PC-3 (cell line): ENCODE measurements at regions not wholly inside any gene's neighbourhood (a gene's known extent, or its start where the extent isn't known, plus 50 kb on each side); places are given as distances from the start of the nearest gene placed in this dataset.

ENCODE experiments used
- ATAC-seq: fragments of 200-7000 bp; cut with Tn5 transposase; 2 replicates; pipeline ENCODE4 v1.9.1; 2020; ENCODE audit warnings: mild to moderate bottlenecking, moderate library complexity
- BruUV-seq: library from RNA; stranded (reverse); fragments of 400-500 nt; replicated peaks from 2 replicates; lab custom pipeline; 2021; lab: Mats Ljungman, UMichigan
- CTCF ChIA-PET: fragments of 300-600 bp; sonication (Branson Sonifier 250); formaldehyde crosslinking; loops from one replicate; lab custom pipeline; 2022; ENCODE audit warnings: antibody characterized with exemption; lab: Charles Lee
- POLR2A ChIA-PET: fragments of 300-600 bp; sonication (Branson Sonifier 250); formaldehyde crosslinking; loops from one replicate; lab custom pipeline; 2022; ENCODE audit warnings: antibody characterized with exemption; ENCODE audit not compliant: unreplicated experiment; lab: Charles Lee
- DNase-seq: peaks from one replicate; pipeline ENCODE4 v3.0.0-alpha.2; 2015
- H2AFZ ChIP-seq: fragments of 300-600 bp; sonication (generic); 2 replicates; pipeline ENCODE4 v1.6.0; 2016; ENCODE audit warnings: antibody characterized with exemption, low read length
- H3F3A ChIP-seq: fragments of 300-600 bp; sonication (generic); one replicate; pipeline ENCODE4 v1.6.0; 2017; ENCODE audit warnings: antibody characterized with exemption, low read length, control low read depth, mild to moderate bottlenecking; ENCODE audit not compliant: unreplicated experiment
- H3K27ac ChIP-seq: fragments of 300-600 bp; sonication (generic); 2 replicates; pipeline ENCODE4 v1.5.1; 2016; ENCODE audit warnings: mild to moderate bottlenecking, low read length
- H3K27me3 ChIP-seq: fragments of 300-600 bp; sonication (generic); 2 replicates; pipeline ENCODE4 v1.6.1; 2016; ENCODE audit warnings: low read length, mixed read lengths
- H3K36me3 ChIP-seq: fragments of 300-600 bp; sonication (generic); 2 replicates; pipeline ENCODE4 v1.6.1; 2016; ENCODE audit warnings: low read depth, mixed run types, low read length, mixed read lengths
- H3K4me1 ChIP-seq: fragments of 300-600 bp; sonication (generic); 2 replicates; pipeline ENCODE4 v1.5.1; 2016; ENCODE audit warnings: low read length; ENCODE audit not compliant: insufficient read depth
- H3K4me2 ChIP-seq: fragments of 300-600 bp; sonication (generic); 2 replicates; pipeline ENCODE4 v1.6.0; 2016; ENCODE audit warnings: low read length
- H3K4me3 ChIP-seq: fragments of 300-600 bp; sonication (generic); 2 replicates; pipeline ENCODE4 v1.5.1; 2016; ENCODE audit warnings: mild to moderate bottlenecking, low read length, mixed read lengths
- H3K79me2 ChIP-seq: fragments of 300-600 bp; sonication (generic); 2 replicates; pipeline ENCODE4 v1.6.1; 2017; ENCODE audit warnings: low read length, mixed read lengths
- H3K9ac ChIP-seq: fragments of 300-600 bp; sonication (generic); 2 replicates; pipeline ENCODE4 v1.6.0; 2016; ENCODE audit warnings: mild to moderate bottlenecking, low read length
- H3K9me2 ChIP-seq: fragments of 300-600 bp; sonication (generic); replicated peaks from 2 replicates; pipeline ENCODE4 v1.6.1; 2016; ENCODE audit warnings: mixed run types, low read length, mixed read lengths
- H3K9me3 ChIP-seq: fragments of 300-600 bp; sonication (generic); 2 replicates; pipeline ENCODE4 v1.6.1; 2016; ENCODE audit warnings: low read length, mixed read lengths
- H4K20me1 ChIP-seq: fragments of 300-600 bp; sonication (generic); 2 replicates; pipeline ENCODE4 v1.6.1; 2016; ENCODE audit warnings: low read length, mixed read lengths
- EZH2 ChIP-seq: fragments of 300-600 bp; sonication (generic); IDR thresholded peaks from one replicate; pipeline ENCODE4 v1.6.1; 2017; ENCODE audit warnings: antibody characterized with exemption, mild to moderate bottlenecking, low read length; ENCODE audit not compliant: unreplicated experiment
- EZH2phosphoT487 ChIP-seq: fragments of 300-600 bp; sonication (generic); IDR thresholded peaks from 2 replicates; pipeline ENCODE4 v1.6.1; 2018; ENCODE audit warnings: mild to moderate bottlenecking, antibody characterized with exemption, low read length, borderline replicate concordance
- intact Hi-C: fragments of 100-400 bp; cut with micrococcal nuclease; formaldehyde crosslinking; loops from 2 replicates; pipeline ENCODE4 v1.9.0; 2023
- TF ChIP-seq, protein P1 (sequence below): fragments of 300-600 bp; sonication (generic); conservative IDR thresholded peaks from 2 replicates; pipeline ENCODE4 v1.5.1; 2017; ENCODE audit warnings: antibody characterized with exemption, low read depth, mild to moderate bottlenecking, low read length

- DNase-seq, result no peak
- TF ChIP-seq EZH2 (no peak), EZH2phosphoT487 (no peak)
- TF ChIP-seq, protein P1, sequence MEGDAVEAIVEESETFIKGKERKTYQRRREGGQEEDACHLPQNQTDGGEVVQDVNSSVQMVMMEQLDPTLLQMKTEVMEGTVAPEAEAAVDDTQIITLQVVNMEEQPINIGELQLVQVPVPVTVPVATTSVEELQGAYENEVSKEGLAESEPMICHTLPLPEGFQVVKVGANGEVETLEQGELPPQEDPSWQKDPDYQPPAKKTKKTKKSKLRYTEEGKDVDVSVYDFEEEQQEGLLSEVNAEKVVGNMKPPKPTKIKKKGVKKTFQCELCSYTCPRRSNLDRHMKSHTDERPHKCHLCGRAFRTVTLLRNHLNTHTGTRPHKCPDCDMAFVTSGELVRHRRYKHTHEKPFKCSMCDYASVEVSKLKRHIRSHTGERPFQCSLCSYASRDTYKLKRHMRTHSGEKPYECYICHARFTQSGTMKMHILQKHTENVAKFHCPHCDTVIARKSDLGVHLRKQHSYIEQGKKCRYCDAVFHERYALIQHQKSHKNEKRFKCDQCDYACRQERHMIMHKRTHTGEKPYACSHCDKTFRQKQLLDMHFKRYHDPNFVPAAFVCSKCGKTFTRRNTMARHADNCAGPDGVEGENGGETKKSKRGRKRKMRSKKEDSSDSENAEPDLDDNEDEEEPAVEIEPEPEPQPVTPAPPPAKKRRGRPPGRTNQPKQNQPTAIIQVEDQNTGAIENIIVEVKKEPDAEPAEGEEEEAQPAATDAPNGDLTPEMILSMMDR, result no peak
- Histone ChIP-seq H3K79me2 (no peaks in the 10 kb centered on the region), H4K20me1 (no peaks in the 10 kb centered on the region), H3K27me3 (no peaks in the 10 kb centered on the region), H3K9me2 (no peaks in the 10 kb centered on the region), H3K27ac (no peak overlapping the region), H3K4me3 (no peak overlapping the region), H2AFZ (no peak overlapping the region), H3F3A (no peaks in the 10 kb centered on the region), H3K36me3 (no peaks in the 10 kb centered on the region), H3K9me3 (no peaks in the 10 kb centered on the region), H3K4me1 (no peaks in the 10 kb centered on the region), H3K4me2 (no peak overlapping the region), H3K9ac (no peak overlapping the region)
- intact Hi-C loops, result no loop called here
- CTCF ChIA-PET, result no interaction called here
- no TSS peak for BruUV-seq
- ATAC-seq, result no peak
- POLR2A ChIA-PET, result no interaction called here
Observed at GRCh38 chr10:126777714-126778113, 107.2 kb upstream of the C10orf90 start.

GRCh38 chr10:126781450-126782216 lies 111.1 kb upstream of the C10orf90 start:
- Histone ChIP-seq H3K4me2 (no peak overlapping the region), H3F3A (no peaks in the 10 kb centered on the region), H4K20me1 (no peaks in the 10 kb centered on the region), H3K9me3 (no peaks in the 10 kb centered on the region), H3K79me2 (no peaks in the 10 kb centered on the region), H3K36me3 (no peaks in the 10 kb centered on the region), H2AFZ (no peak overlapping the region), H3K4me3 (no peak overlapping the region), H3K4me1 (no peaks in the 10 kb centered on the region), H3K27me3 (no peaks in the 10 kb centered on the region), H3K9me2 (no peaks in the 10 kb centered on the region), H3K27ac (no peak overlapping the region), H3K9ac (no peak overlapping the region)
- ATAC-seq (no peak), DNase-seq (no peak)
- CTCF ChIA-PET, result no interaction called here
- BruUV-seq, result no TSS peak
- TF ChIP-seq, protein P1, result no peak
- TF ChIP-seq EZH2 (no peak), EZH2phosphoT487 (no peak)
- POLR2A ChIA-PET, result interaction anchor here (0.6 kb wide), 1 partner anchor 154 kb away, joined by 3 read pairs; no protein-coding TSS in a partner anchor
- intact Hi-C loops, result no loop called here

DNA sequence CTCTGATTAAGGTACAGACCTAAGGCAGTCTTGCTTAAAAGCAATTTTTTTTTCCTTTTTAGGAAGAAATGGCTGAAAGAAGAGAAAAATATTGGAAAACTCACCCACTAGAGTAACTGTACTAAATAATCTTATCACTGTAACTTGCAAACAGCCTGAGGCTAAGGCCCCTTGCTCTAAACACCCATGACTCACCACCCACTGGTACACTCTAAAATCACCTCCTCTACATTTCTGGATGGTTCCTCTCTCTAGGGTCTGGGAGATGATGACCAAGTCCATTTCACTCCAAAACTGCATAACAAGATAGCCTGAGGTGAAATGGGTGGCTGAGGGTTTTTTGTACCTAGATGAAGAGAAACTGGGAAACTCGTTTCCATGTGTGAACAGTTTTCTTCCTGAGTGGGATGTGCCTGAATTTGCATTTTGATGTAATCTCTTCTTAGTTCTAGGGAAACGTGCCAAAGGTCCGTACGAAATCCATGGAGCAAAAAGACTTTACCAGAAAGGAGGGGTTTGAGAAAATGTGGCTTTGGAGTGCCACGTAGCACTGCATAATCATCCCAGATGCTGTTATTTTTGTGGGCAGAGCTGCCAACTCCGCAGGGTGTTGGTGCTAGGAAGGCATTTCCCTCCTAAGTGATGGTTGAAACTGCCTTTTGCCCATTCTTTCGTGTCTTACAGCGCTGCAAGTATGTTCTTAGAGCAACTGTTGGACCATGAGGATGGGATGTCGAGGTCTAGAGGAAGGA lies 113.5 kb upstream of the C10orf90 start:
- POLR2A ChIA-PET, result no interaction called here
- CTCF ChIA-PET, result no interaction called here

More for the DNA sequence above, 113.5 kb upstream of the C10orf90 start:
- Histone ChIP-seq H3K4me1 (no peaks in the 10 kb centered on the region), H3K27ac (no peak overlapping the region), H3K4me3 (no peak overlapping the region), H3K9ac (no peak overlapping the region), H3K36me3 (no peaks in the 10 kb centered on the region), H3F3A (no peaks in the 10 kb centered on the region), H3K79me2 (no peaks in the 10 kb centered on the region), H2AFZ (no peak overlapping the region), H3K9me2 (no peaks in the 10 kb centered on the region), H3K27me3 (no peaks in the 10 kb centered on the region), H3K9me3 (no peaks in the 10 kb centered on the region), H3K4me2 (no peak overlapping the region), H4K20me1 (no peaks in the 10 kb centered on the region)
- DNase-seq (peak; percentile 36), ATAC-seq (no peak)
- intact Hi-C loops, result no loop called here
- TF ChIP-seq EZH2 (no peak), EZH2phosphoT487 (no peak)
- TF ChIP-seq, protein P1, result no peak
- BruUV-seq, result no TSS peak
